HG03520 (cell line): ENCODE measurements at regions not wholly inside any gene's neighbourhood (a gene's known extent, or its start where the extent isn't known, plus 50 kb on each side); places are given as distances from the start of the nearest gene placed in this dataset.

Experiments used
- ATAC-seq: cut with Tn5 transposase; IDR thresholded peaks from one replicate; pipeline ENCODE4 v1.9.1; 2021; ENCODE audit warnings: mild to moderate bottlenecking, moderate library complexity; ENCODE audit not compliant: unreplicated experiment

DNA sequence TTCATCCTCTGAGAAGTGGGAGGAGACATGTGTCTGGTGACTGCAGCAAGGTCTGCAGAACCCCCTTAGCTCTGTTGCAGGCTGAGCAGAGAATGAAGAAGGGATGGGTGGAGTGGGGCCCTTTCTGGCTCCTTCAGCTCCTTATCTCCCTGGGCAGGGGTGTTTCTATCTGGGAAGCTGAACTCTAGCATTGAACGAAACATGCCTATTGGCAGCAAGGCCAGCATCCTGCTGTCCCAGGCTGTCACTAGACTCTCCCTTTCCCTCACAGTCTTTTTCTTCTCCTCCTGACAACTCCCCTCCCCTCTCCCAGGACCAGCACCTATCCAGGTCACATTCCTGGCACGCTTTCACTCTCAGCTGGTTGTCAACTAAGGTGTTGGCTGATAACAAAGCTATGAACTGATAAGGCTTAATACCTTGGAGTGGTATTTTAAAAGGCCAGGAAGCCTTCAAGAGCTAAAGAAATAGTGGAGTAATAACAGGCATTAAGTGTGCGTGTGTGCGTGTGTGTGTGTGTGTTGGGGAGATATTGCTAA lies 128.8 kb upstream of the FZD8 start:
- ATAC-seq: no peak

DNA sequence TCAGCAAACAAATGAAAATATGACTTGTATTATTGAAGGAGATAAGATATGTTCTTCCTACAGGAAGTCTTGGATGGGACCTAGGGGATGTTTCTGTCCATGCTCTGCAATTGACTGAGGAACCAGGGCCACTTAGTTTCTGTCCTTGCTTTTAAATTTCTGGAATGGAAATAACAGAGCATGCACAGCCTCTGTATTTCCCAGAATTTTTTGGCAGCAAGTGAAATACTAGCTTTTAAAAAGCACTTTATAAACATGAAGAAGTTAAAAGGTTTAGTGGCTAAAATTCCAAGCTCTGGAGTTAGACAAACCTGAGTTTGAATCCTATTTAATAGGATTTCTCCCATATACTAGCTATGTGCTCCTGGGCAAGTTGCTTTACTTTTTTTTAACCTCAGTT lies 127.7 kb upstream of the FZD8 start:
- no peak for ATAC-seq

DNA sequence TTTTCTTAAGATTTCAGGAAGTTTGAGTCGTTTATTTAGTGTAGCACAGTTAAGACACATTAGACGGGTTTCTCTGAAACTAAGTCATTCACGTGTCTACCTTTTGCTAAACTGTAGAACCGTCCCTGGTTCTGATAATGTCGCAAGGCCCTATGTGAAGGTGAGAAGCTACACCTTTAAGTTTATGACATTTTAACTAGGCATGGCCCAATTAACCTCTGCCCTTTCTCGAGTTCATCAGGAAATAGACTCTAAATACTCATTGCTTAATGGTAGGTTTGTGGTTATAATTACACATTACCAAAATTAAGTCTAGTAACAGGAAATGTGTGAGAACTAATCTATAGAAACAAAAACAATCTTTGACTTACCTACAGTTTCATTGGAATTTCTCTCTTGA lies 126.6 kb upstream of the FZD8 start:
- no peak for ATAC-seq

- no peak for ATAC-seq
These were observed 125.9 kb upstream of the FZD8 start for GRCh38 chr10:35768011-35768410.

DNA sequence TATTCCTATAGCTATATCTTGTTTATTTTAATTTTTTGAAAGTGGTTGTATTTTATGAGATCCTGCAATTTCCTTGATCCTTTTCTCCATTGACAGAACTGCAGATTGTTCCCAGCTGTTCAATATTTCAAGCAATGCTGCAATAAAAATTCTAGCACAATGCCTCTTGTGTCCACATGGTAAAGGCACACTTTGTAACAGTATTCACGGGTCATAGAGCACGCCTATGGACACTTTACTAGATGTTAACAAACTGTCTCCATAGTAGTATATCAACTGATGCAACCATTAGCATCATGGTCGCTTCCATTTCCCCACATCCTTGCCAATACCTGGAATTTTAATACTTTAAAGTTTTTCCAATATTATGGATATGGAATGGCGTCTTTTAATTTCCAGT lies 123.9 kb upstream of the FZD8 start:
- no peak for ATAC-seq

GRCh38 chr10:35765066-35765527 lies 123.0 kb upstream of the FZD8 start:
- no peak for ATAC-seq

DNA sequence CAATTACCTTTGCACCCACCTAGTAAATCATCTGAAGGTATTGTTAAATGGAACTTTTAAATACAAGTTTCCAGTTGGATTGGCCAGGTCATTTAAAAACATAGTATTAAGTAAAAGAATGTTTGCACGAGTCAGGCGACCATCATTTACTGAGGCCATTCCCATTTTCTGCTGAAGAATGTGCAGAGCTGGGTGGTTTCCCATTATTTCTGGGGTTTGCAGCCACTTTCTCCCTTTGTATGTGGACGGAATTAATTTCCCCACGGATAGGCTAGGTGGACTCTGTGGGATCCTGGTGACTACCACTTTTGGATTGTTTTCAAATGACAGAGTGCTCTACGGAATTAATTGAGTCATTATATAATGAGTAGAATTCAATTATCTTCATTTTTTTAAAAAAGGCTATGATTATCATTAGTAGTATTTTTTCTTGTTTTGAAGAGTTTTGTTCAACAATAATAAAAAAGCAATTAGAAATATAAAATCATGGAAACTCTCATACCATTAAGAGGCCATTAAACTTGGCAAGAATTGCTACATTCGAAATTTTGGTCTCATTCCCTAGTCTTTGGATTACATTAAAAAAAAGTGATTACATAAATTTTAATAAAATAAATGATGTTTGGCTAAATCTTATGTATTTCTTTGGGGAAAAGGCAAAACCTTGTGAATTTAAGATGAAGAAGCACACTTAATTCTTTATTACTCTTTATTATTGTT lies 120.4 kb upstream of the FZD8 start:
- no peak for ATAC-seq

GRCh38 chr10:35758076-35758475 lies 116.0 kb upstream of the FZD8 start:
- no peak for ATAC-seq

- no peak for ATAC-seq
These were observed 112.4 kb upstream of the FZD8 start for GRCh38 chr10:35754519-35754918.

GRCh38 chr10:35752469-35753461 lies 110.7 kb upstream of the FZD8 start:
- ATAC-seq: no peak

DNA sequence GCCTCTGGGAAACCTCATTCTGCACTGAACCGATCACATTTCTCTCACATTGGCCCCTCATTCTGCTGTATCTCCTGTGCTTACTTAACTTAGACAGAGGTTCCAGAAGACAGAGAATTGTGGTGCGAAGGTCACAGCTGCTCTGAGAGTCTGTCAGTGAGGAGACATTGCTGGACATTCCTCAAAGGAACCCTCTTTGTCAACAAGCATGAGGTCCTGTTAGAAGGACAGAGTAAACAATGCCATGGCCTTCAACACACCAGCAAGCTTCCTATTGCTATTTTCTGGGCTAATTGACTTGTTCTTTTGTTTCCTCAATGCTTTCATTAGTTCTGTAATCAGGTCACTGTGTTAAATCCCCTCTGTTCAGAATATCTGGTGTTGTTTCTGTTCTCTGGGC lies 109.3 kb upstream of the FZD8 start:
- ATAC-seq: no peak

DNA sequence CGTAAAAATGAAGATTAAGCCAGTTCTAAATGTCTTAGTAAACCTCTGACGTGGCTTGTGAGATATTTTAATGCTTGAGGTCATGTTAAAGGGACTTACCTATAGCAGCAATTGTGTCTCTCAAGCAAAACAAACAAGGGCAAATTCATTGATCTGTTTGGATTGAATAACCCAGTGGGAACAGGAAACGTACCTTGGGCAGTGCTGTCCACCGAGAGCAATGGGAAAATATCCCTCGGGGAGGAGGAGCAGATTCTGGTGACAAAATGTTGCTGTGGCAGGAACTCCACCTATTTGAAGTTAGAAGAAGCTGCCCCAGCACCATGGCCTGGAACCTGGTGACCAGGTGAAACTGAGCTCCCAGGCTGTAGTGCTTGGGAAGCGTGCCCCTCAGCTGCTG lies 107.1 kb upstream of the FZD8 start:
- no peak for ATAC-seq

DNA sequence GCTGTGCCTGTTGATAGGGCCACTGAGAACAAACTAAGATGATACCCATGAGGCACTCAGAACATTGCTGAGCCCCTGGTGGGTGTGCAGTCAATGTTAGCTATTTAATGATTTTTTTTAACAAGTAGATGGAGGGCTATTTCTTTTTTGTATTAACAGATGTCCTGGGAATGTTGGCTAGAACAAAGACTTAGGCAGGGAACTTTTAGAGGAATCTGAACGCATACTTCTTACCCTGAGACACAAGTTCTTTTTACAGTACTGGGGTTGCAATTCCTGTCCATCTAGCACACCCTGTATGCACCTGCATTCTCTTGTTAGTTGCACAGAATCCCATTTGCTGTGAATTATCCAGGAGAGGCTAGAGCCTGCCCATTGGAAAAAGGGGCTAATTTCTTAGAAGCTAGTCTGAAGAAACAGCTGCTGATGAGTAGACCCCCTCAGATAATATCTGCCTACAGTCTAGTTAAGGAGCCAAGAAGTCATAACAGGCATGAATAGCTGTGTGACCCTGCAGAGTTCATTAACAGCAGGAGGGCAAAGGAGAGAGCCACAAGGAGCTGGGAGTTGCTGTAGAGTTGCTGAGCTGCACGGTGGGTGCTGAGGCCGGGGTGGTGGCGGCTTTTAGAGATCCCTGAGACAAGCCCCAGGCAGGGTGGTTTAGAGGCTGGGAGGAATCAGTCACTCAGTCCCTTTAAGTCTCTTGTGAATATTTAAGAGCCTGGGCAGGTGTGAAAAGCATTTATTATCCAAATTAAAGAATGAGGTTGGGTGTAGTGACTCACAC lies 103.7 kb upstream of the FZD8 start:
- ATAC-seq: no peak

DNA sequence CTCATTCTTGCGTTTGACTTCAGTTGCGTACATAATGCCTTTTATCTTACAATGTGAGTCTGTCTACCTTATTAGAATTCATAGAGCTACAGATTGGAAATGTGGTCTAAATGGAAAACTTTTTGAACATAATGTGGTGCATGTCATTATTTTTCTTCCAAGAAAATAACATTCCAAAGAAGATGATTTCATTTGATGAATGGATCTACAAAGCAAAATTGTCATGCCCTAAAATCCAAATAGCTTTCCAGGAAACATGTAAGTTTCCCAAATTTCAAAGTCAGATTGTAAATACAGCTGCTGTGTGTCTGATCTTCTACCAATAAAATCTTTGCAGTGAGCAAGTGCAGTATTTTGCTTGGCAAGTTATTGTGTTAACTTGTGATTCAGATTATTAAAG lies 101.8 kb upstream of the FZD8 start:
- no peak for ATAC-seq

GRCh38 chr10:35743351-35743750 lies 101.3 kb upstream of the FZD8 start:
- ATAC-seq: no peak

GRCh38 chr10:35739998-35740397 lies 97.9 kb upstream of the FZD8 start:
- no peak for ATAC-seq

DNA sequence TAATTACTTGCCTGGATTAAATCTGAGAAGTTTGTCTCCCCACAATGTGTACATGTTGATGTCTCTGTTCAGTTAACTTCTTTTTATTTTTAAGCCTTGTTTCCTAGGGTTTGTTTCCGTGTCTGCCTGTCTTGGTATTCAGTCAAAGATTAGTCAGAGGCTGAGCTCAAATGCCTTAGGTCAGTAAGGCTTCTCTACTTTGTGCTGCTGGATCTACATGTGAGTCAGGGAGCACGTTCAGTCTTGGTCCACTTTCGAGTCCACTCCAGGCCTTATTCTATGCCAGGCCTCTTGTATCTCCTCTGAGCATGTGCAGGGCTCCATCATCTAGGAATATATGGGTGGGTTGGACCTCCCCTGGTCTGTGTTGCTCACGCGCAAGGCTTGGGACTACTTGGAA lies 93.3 kb upstream of the FZD8 start:
- no peak for ATAC-seq

DNA sequence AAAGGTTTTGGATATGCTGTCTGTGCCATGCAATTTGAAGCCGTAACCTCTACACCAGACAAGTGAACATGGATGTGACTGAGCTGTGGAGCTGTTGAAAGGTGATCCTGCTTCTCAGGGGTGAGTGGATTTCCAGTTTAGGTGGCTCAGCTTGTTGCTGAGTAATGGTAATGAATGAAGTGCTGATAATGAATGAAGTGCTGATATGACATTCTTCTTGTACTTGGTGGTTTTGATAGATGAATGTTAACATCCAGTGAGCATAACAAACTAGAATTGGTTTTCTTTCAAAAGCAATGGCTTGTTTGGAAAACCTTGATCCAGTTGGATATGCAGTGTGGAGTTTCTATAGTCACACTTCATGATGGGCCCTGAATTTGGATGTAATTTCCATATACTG lies 89.7 kb upstream of the FZD8 start:
- no peak for ATAC-seq

DNA sequence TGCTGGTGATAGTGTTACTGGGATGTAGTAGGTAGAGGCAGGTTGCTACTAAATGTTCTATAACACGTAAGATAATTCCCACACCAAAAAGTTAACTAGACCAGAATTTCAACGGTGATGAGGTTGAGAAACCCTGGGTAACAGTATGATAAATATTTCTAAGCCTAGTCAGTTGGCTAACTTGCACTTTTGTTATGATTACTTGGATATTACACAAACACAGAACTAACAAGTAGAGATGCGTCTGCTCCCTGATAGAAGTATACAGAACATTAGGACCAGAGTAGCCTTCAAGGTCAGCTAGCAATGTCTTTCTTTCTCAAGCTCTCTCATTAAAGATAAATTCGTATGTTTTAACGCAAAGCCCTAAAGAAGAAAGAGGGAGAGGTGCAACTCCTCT lies 86.2 kb upstream of the FZD8 start:
- ATAC-seq: no peak

DNA sequence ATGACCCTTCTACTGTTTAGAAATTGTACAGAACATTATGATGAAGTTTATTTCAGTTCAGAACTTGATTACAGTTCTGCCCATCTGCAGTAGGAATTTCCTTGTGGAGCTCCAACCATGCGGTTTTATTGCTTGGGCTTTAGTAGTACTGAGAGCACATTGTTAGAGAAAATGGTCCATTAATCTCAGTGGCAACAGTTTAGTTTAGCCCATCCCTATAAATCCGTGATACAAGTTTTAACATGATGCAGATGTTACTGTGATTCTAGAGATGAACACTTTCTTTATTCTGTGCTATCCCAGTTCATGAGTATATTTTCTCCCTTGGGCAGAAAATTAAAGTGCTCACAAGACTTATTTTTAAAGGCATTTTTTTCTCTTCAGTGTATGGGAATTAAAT lies 84.8 kb upstream of the FZD8 start:
- ATAC-seq: no peak

- ATAC-seq: no peak
These were observed 81.9 kb upstream of the FZD8 start for GRCh38 chr10:35723992-35724391.
